NCI-H2196 (cell line): ENCODE measurements at regions not wholly inside any gene's neighbourhood (a gene's known extent, or its start where the extent isn't known, plus 50 kb on each side); places are given as distances from the start of the nearest gene placed in this dataset.
"Not testable (repeated sequence)": the region's sequence is repeated elsewhere in the genome, so short reads cannot be mapped to it uniquely, and the experiment has no call there.

Experiments used
- DNase-seq: peaks from one replicate; lab custom pipeline; 2025; ENCODE audit not compliant: unreplicated experiment; lab: John Stamatoyannopoulos, UW

- no peak for DNase-seq
Measured at GRCh38 chr14:99015833-99016232, 256.2 kb downstream of the BCL11B start.

DNA sequence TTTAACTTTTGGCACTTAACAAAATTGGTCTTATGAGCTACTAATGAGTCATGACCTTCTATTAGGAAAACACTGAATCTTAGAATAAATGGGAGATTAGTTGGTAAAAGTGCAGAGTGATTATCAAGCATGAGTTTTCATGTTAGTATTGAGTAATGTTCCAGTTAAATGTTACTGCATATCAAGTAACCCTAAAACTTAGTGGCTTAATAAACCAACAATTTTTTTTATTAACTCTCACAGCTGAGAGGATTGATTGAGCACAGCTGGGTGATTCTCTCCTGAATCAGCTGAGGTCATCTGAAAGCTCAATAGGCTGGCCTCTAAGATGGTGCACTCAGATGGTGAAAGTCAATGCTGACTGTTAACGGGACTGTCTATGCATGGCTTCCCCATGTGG lies 248.6 kb downstream of the BCL11B start:
- no peak for DNase-seq

DNA sequence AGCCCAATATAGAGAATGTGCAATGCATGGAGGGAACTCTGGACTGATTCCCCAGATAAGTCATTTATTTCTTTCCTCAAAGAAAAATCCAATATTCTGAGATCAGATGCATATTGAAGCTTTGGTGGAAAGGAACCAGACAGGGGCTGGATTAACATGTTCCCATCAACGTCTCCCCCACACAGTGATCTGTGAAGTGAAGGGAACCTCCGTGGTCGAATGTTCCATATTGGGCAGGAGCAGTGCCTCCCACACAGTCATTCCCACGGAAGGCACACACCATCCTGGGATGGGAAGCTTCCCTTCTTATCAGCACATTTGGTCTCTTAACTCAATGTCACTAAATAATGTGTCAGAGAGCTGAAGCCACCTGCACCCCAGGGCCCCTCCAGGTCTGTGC lies 247.1 kb downstream of the BCL11B start:
- DNase-seq, result no peak

DNA sequence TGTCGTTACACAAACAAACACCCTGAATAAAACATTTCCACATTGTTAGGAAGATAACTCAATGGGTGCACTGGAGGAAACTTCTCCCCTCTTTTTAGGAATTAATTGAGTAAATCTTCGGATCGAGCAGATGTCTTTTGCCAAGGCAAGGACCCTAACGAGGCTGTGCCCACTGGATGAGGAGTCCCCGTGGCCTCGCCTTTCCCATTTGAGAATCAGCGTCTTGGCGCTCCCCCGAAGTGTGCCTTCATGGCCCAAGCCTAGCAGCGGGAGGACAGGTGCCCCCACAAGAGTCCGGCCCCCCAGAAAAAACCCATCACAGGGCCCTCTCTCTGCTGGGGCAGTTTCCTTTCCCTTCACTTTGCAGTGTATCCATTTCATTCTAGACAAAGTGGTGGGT lies 246.6 kb downstream of the BCL11B start:
- DNase-seq, result no peak

GRCh38 chr14:99026471-99026870 lies 245.5 kb downstream of the BCL11B start:
- DNase-seq, result no peak

GRCh38 chr14:99028041-99028440 lies 244.0 kb downstream of the BCL11B start:
- DNase-seq, result no peak

- DNase-seq, result no peak
Measured at GRCh38 chr14:99028521-99028920, 243.5 kb downstream of the BCL11B start.

DNA sequence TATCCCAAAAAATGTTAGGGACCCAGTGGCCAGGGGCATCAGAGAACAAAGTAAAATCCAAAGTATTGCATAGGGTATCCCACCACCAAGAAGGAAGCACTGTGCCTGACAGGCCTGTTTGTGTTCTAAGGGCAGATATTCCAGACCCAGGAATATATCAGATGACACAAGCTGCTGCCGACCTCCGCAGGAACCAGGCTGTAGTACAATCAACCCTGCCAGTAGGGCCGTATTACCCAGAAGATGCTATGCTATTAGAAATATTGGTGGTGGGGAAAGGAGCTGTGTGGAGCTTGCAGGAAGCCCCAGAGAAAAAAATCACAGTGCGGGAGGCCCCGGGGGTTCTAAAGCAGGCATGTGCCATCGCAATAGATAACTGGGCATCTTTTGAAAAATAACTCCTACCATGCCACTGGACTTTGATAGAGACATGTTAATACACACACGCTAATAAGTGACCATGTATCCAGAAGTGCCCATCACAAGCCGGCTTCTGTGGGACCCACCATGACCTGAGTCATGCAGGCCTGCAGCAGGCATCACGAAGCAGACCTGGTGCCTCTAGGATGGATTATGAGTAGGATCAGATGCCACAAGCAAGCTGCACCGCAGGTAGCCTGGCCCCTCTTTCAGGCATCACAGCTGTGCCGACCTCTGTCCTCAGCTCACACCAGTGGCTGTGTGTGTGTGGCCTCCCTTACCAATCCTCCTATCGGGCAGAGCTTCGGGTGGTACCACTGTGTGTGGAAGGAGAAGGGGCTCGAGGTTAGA lies 242.7 kb downstream of the BCL11B start:
- DNase-seq, result no peak

- no peak for DNase-seq
Measured at GRCh38 chr14:99029916-99030305, 242.1 kb downstream of the BCL11B start.

GRCh38 chr14:99030454-99030853 lies 241.5 kb downstream of the BCL11B start:
- DNase-seq, result no peak

DNA sequence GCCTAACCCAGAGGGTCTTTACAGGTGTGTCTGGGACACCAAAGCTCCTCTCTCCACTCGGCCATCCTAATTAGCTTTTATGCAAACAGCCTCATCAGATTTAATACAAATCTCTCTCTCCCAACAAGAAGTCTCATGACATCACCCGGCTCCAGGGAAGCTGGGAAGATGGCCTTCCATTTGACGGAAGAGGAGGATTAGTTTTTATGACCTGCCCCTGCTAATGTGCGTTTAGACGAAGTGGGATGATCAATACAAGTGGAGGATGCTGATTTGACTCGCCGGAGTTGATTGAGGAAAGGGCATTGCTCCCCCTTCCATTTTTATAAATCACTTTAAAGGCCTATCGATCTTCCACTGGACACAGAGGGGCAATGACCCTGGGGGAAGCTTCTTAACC lies 239.2 kb downstream of the BCL11B start:
- DNase-seq, result no peak

GRCh38 chr14:99033951-99034350 lies 238.0 kb downstream of the BCL11B start:
- DNase-seq, result no peak

DNA sequence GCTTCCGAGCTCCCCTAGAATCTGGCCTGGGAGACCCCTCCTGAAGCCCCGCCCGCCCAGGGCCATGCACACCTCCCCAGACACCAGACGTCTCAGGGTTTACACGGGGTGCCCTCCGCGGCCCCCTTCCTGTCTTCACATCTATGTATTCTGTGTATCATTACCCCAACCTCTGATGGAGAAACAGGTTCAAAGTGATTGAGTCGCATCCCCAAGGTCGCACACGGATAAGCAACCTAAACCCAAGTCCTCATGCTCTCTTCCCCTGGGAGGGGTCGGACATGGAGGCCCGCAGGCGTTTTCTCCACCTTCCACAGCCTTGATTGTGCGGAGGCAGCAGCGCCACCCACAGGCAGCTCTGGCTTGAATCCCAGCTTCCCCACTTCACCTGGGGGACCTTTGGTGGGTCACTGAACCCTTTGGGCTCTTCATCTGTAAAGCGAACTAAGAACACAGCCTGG lies 237.3 kb downstream of the BCL11B start:
- no peak for DNase-seq

DNA sequence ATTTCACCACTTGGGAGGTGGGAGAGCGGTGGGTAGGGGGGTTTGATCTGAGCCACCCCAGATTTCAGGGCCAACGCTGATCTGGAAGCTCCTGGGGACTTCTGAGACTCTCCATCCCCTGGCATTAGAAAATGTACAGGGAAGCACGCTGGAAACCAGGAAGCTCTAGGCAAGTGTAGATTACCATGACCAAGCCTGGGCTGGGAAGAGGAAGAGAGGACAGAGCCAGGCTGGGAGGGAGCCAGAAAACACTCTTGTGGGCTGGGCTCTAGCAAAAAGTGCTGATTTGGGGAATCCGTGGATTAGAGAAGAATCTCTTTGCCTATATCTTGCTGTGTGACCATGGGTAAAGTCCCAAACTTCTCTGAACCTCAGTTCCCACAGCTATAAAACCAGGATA lies 236.7 kb downstream of the BCL11B start:
- DNase-seq, result no peak

DNA sequence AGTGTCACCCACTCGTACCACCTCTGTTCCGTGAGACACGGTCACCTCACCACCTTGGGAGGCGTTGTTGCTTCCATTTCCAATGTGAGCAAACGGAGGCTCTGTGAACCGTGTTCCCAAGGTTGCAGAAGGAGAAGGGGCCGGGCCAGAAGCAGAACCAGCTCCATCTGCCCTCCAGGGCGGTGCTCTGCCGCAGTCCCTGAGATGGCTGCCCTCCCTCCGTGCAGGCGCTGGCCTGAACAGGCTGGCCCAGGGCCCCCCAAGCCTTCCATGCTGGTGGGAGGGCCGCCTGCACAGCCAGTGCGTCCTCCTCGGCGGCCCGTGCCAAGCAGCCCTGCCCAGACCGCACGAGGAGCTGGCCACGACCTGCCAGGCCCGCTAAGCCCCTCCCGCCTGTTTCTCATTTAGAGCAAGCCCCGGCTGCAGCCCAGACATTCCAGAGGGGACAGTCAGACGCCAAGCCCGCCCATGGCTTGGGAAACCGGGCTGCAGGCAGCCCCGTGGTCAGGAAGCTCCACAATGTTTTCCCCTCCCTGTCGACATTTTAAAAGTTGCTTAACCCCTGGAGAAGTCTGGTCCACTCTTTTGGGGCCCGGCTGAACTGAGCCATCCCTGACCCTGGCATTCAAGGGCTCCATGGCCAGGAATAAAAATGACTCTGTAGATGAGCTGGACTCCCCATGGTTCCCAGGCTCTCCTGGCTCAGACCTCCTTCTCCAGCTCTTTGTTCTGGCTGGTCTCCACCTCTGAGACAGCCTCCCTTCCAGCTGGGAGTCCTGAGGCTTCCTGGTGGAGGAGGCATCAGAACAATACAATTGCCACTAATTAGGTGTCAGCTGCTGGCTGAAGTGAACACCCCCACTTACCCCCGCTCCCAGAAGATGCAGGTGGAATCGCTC lies 236.0 kb downstream of the BCL11B start:
- DNase-seq, result no peak

DNA sequence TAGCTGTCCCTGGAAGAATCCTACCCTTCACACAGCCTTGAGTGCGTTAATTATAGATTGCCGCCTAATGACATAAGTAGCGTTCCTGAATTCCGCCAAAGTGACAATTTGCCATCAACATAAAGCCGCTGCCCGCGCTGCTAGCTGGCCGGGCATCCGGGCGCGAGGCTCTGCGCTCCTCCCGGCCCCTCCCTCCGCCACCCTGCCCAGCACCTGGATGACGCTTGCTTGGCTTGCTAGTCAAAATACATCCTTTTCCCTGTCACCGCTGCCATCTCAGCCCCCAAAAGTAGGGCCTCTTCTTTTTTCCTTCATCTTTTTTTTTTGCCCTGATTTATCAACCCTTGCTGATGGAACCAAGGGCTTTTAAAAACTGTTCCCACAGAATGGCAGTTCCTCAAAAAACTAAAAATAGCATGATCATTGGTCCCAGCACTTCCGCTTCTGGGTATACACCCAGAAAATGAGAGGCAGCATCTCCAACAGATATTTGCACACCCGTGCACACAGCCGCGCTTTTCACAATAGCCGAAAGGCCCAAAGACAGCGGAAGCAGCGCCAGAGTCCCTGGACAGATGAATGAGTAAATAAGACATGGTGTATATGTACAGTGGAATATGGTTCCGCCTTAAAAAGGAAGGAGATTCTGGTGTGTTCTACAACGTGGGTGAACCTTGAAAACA lies 235.2 kb downstream of the BCL11B start:
- no peak for DNase-seq

GRCh38 chr14:99037326-99037725 lies 234.7 kb downstream of the BCL11B start:
- not testable (repeated sequence) for DNase-seq

DNA sequence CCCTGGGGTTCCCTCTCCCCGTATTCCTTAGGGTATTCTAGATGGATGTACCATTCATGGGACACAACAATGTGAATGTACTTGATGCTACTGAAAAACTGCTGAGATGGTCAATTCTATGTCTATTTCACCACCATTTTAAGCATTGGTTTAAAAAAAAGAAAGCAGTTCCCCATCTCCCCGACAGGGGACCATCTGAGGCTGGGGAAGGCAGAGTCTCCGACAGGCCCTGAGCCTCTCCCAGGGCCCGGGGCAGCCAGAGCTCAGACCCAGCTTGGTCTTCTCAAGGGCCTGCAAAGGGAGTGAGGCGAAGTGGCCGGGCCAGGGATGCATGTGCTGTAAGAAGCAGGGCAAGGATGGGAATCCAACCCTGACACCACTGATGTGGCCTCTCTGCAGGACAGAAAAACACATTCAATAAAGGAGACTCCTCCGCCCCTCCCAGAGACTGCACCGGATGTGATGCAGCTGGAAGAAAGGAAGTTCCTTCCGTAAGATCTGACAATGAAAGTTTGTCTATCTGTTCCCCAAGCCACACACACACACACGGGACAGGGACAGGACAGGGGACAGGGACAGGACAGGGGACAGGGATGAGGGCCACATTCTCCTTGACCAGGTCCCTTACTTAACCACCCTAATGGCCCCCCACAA lies 234.1 kb downstream of the BCL11B start:
- DNase-seq, result no peak

GRCh38 chr14:99038431-99038820 lies 233.6 kb downstream of the BCL11B start:
- DNase-seq, result no peak

- DNase-seq, result no peak
Measured at GRCh38 chr14:99039331-99040041, 232.5 kb downstream of the BCL11B start.
